H9 (cell line): ENCODE measurements at regions not wholly inside any gene's neighbourhood (a gene's known extent, or its start where the extent isn't known, plus 50 kb on each side); places are given as distances from the start of the nearest gene placed in this dataset.

Experiments used
- DNase-seq: peaks from one replicate; pipeline ENCODE4 v3.0.0-alpha.2; 2017
- H2AFZ ChIP-seq: one replicate; pipeline ENCODE4 v1.6.1; 2013; ENCODE audit warnings: mild to moderate bottlenecking, low read length, control low read depth, moderate library complexity
- H2AK5ac ChIP-seq: 2 replicates; pipeline ENCODE4 v1.6.1; 2013; ENCODE audit warnings: low read length, control low read depth, mixed read lengths; ENCODE audit not compliant: insufficient read length
- H2BK120ac ChIP-seq: one replicate; pipeline ENCODE4 v1.6.1; 2013; ENCODE audit warnings: low read depth, mild to moderate bottlenecking, low read length, control low read depth, inconsistent platforms; ENCODE audit not compliant: poor library complexity, severe bottlenecking
- H2BK12ac ChIP-seq: 2 replicates; pipeline ENCODE4 v1.6.1; 2013; ENCODE audit warnings: low read length, control low read depth, mixed read lengths, low read depth; ENCODE audit not compliant: insufficient read length
- H2BK15ac ChIP-seq: 2 replicates; pipeline ENCODE4 v1.6.1; 2013; ENCODE audit warnings: low read depth, low read length, control low read depth
- H2BK20ac ChIP-seq: one replicate; pipeline ENCODE4 v1.6.1; 2013; ENCODE audit warnings: low read depth, mild to moderate bottlenecking, low read length, control low read depth, inconsistent platforms; ENCODE audit not compliant: poor library complexity, severe bottlenecking
- H2BK5ac ChIP-seq: 2 replicates; pipeline ENCODE4 v1.6.1; 2013; ENCODE audit warnings: low read length, control low read depth, mixed read lengths; ENCODE audit not compliant: insufficient read length
- H3K14ac ChIP-seq: 2 replicates; pipeline ENCODE4 v1.6.1; 2013; ENCODE audit warnings: low read length, control low read depth; ENCODE audit not compliant: insufficient read depth
- H3K18ac ChIP-seq: 2 replicates; pipeline ENCODE4 v1.6.1; 2013; ENCODE audit warnings: low read depth, mild to moderate bottlenecking, mixed read lengths, low read length, control low read depth; ENCODE audit not compliant: insufficient read length
- H3K23ac ChIP-seq: 2 replicates; pipeline ENCODE4 v1.6.1; 2013; ENCODE audit warnings: low read length, control low read depth, mixed read lengths, low read depth; ENCODE audit not compliant: insufficient read length
- H3K23me2 ChIP-seq: 2 replicates; pipeline ENCODE4 v1.6.1; 2013; ENCODE audit warnings: low read depth, mild to moderate bottlenecking, mixed read lengths, low read length, control low read depth; ENCODE audit not compliant: insufficient read length, poor library complexity, severe bottlenecking
- H3K27ac ChIP-seq: 2 replicates; pipeline ENCODE4 v1.5.1; 2013; ENCODE audit warnings: low read length, control low read depth, mixed read lengths, low read depth; ENCODE audit not compliant: insufficient read length
- H3K27me3 ChIP-seq: 2 replicates; pipeline ENCODE4 v1.6.1; 2013; ENCODE audit warnings: low read length, control low read depth, inconsistent platforms; ENCODE audit not compliant: insufficient read depth
- H3K4ac ChIP-seq: 2 replicates; pipeline ENCODE4 v1.6.1; 2013; ENCODE audit warnings: low read depth, mild to moderate bottlenecking, control low read depth, inconsistent platforms, low read length, moderate library complexity
- H3K4me1 ChIP-seq: 2 replicates; pipeline ENCODE4 v1.6.1; 2013; ENCODE audit warnings: low read length, control low read depth, inconsistent platforms; ENCODE audit not compliant: insufficient read depth
- H3K4me2 ChIP-seq: 2 replicates; pipeline ENCODE4 v1.6.1; 2013; ENCODE audit warnings: low read length, control low read depth, mixed read lengths; ENCODE audit not compliant: insufficient read length, insufficient read depth
- H3K56ac ChIP-seq: 2 replicates; pipeline ENCODE4 v1.6.1; 2013; ENCODE audit warnings: low read depth, mild to moderate bottlenecking, mixed read lengths, low read length, control low read depth; ENCODE audit not compliant: insufficient read length
- H3K79me1 ChIP-seq: 2 replicates; pipeline ENCODE4 v1.6.1; 2013; ENCODE audit warnings: low read depth, mild to moderate bottlenecking, moderate library complexity, low read length, control low read depth, inconsistent platforms; ENCODE audit not compliant: insufficient read depth, poor library complexity, severe bottlenecking
- H3K79me2 ChIP-seq: 2 replicates; pipeline ENCODE4 v1.6.1; 2013; ENCODE audit warnings: low read length, control low read depth, inconsistent platforms; ENCODE audit not compliant: insufficient read depth
- H3K9ac ChIP-seq: 2 replicates; pipeline ENCODE4 v1.6.1; 2013; ENCODE audit warnings: low read length, control low read depth, mixed read lengths; ENCODE audit not compliant: insufficient read length; ENCODE audit errors: extremely low read depth
- H3K9me3 ChIP-seq: one replicate; pipeline ENCODE4 v1.6.1; 2013; ENCODE audit warnings: low read depth, low read length, inconsistent platforms; ENCODE audit not compliant: control insufficient read depth
- H3T11ph ChIP-seq: one replicate; pipeline ENCODE4 v1.6.1; 2013; ENCODE audit warnings: mild to moderate bottlenecking, low read length, control low read depth, inconsistent platforms
- H4K20me1 ChIP-seq: one replicate; pipeline ENCODE4 v1.6.1; 2013; ENCODE audit not compliant: control insufficient read depth, insufficient read length, insufficient read depth
- H4K5ac ChIP-seq: 2 replicates; pipeline ENCODE4 v1.6.1; 2013; ENCODE audit warnings: low read depth, mild to moderate bottlenecking, mixed read lengths, low read length, control low read depth; ENCODE audit not compliant: insufficient read length
- H4K8ac ChIP-seq: replicated peaks from 2 replicates; pipeline ENCODE4 v1.6.1; 2013; ENCODE audit warnings: low read length, control low read depth, mixed read lengths, low read depth; ENCODE audit not compliant: insufficient read length
- H4K91ac ChIP-seq: 2 replicates; pipeline ENCODE4 v1.6.1; 2013; ENCODE audit warnings: low read depth, mild to moderate bottlenecking, moderate library complexity, mixed read lengths, low read length, control low read depth; ENCODE audit not compliant: insufficient read length
- H3K27ac Mint-ChIP-seq, 3 experiments: 2 replicates in 2 of 3; 3 replicates in 1 of 3; pipeline ENCODE4 v1.8.0; 2020 to 2021; ENCODE audit warnings: mixed read lengths in 3 of 3, mild to moderate bottlenecking in 1 of 3, moderate library complexity in 1 of 3
- H3K27me3 Mint-ChIP-seq: 2 replicates; pipeline ENCODE4 v1.8.0; 2021; ENCODE audit warnings: low read depth, mild to moderate bottlenecking, moderate library complexity, mixed read lengths
- H3K36me3 Mint-ChIP-seq, 3 experiments: 2 replicates in 2 of 3; 3 replicates in 1 of 3; pipeline ENCODE4 v1.8.0; 2020 to 2021; ENCODE audit warnings: low read depth in 3 of 3, mixed read lengths in 3 of 3; ENCODE audit not compliant: insufficient read depth in 1 of 3
- H3K4me1 Mint-ChIP-seq, 2 experiments: 2 replicates each; pipeline ENCODE4 v1.8.0; 2020; ENCODE audit warnings: mixed read lengths in 2 of 2
- H3K4me3 Mint-ChIP-seq, 2 experiments: 2 replicates in 1 of 2; 3 replicates in 1 of 2; pipeline ENCODE4 v1.8.0; 2020 to 2021; ENCODE audit warnings: mild to moderate bottlenecking in 2 of 2, mixed read lengths in 2 of 2, moderate library complexity in 1 of 2
- H3K9me3 Mint-ChIP-seq, 2 experiments: 2 replicates in 1 of 2; 3 replicates in 1 of 2; pipeline ENCODE4 v1.8.0; 2020; ENCODE audit warnings: mild to moderate bottlenecking in 2 of 2, mixed read lengths in 2 of 2, moderate library complexity in 1 of 2
- TF ChIP-seq, protein P1 (sequence below): fragments of 200-600 bp; sonication (generic); conservative IDR thresholded peaks from 3 replicates; pipeline ENCODE4 v1.8.0; 2021; ENCODE audit warnings: antibody characterized with exemption, mild to moderate bottlenecking

DNA sequence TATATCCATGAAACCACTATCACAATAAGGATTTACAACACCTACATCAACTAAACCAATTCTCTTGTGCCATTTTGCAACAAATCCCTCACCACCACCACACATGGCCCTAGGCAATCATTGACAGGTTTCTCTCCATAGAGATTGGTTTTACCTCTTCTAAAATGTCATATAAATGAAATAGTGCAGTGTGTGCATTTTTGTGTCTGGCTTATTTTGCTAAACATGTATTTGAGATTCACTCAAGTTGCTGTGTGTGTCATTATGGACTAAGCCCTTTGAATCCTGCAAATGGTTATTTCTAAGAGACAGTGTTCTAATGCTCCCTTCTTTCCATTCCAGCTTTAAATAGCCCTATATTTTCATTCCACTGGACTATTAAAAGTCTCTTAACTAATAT, 179.7 kb upstream of the LRRC7 start:
- Histone ChIP-seq H3K4me2 (no peak overlapping the region), H4K8ac (no peak overlapping the region), H2BK5ac (no peak overlapping the region), H3K4me1 (no peaks in the 10 kb centered on the region), H3K79me1 (no peaks in the 10 kb centered on the region), H3K56ac (no peak overlapping the region), H3K79me2 (no peaks in the 10 kb centered on the region), H3K27me3 (no peaks in the 10 kb centered on the region), H3K14ac (no peak overlapping the region), H3K9ac (no peak overlapping the region), H3K18ac (no peak overlapping the region), H2BK12ac (no peak overlapping the region), H4K91ac (no peak overlapping the region), H2BK20ac (no peak overlapping the region), H3K4ac (no peak overlapping the region), H4K20me1 (no peaks in the 10 kb centered on the region), H2BK15ac (no peak overlapping the region), H3K23ac (no peak overlapping the region), H2AK5ac (no peak overlapping the region), H3K27ac (no peak overlapping the region), H3T11ph (no peak overlapping the region), H2BK120ac (no peak overlapping the region), H4K5ac (no peak overlapping the region), H3K23me2 (no peaks in the 10 kb centered on the region), H3K9me3 (no peaks in the 10 kb centered on the region), H2AFZ (no peak overlapping the region)
- peaks cover 3 to 5% of the 10 kb centered on the region in 2 experiments; a peak in 4 of 5 replicates for H3K9me3 Mint-ChIP-seq
- H3K36me3 Mint-ChIP-seq: peaks cover 0 to 4% (median 0%) of the 10 kb centered on the region in 3 experiments; a peak in 2 of 7 replicates
- TF ChIP-seq, protein P1, sequence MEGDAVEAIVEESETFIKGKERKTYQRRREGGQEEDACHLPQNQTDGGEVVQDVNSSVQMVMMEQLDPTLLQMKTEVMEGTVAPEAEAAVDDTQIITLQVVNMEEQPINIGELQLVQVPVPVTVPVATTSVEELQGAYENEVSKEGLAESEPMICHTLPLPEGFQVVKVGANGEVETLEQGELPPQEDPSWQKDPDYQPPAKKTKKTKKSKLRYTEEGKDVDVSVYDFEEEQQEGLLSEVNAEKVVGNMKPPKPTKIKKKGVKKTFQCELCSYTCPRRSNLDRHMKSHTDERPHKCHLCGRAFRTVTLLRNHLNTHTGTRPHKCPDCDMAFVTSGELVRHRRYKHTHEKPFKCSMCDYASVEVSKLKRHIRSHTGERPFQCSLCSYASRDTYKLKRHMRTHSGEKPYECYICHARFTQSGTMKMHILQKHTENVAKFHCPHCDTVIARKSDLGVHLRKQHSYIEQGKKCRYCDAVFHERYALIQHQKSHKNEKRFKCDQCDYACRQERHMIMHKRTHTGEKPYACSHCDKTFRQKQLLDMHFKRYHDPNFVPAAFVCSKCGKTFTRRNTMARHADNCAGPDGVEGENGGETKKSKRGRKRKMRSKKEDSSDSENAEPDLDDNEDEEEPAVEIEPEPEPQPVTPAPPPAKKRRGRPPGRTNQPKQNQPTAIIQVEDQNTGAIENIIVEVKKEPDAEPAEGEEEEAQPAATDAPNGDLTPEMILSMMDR: no peak
- no peak overlapping the region for H3K27ac Mint-ChIP-seq
- H3K4me3 Mint-ChIP-seq: no peak overlapping the region
- no peaks in the 10 kb centered on the region for H3K4me1 Mint-ChIP-seq
- DNase-seq: no peak
- no peaks in the 10 kb centered on the region; the same call in 1 of the 2 replicates for H3K27me3 Mint-ChIP-seq
